Psoas muscle (tissue), 7 donors: ENCODE measurements at regions not wholly inside any gene's neighbourhood (a gene's known extent, or its start where the extent isn't known, plus 50 kb on each side); places are given as distances from the start of the nearest gene placed in this dataset.

Experiments used
- ATAC-seq, 4 donors: fragments of 200-7000 bp; cut with Tn5 transposase; one replicate each; pipeline ENCODE4 v1.9.1; 2020; ENCODE audit warnings: moderate library complexity in 3 of 4, mild to moderate bottlenecking in 2 of 4
- DNase-seq, 2 donors: peaks; one replicate each; pipeline ENCODE4 v3.0.0-alpha.2; 2020
- H3K27ac ChIP-seq: fragments of 200-600 bp; one replicate; pipeline ENCODE4 v1.8.0; 2022
- H3K27me3 ChIP-seq, 3 donors: fragments of 200-600 bp in 1 of 3; one replicate each; pipeline versions ENCODE4 v1.6.1 to v1.8.0; 2013 to 2022; ENCODE audit warnings: low read length in 2 of 3, mild to moderate bottlenecking in 2 of 3, moderate library complexity in 1 of 3; ENCODE audit not compliant: insufficient read depth in 3 of 3
- H3K36me3 ChIP-seq, 2 donors: fragments of 200-600 bp in 1 of 2; one replicate each; pipeline versions ENCODE4 v1.6.1 to v1.8.0; 2013 to 2022; ENCODE audit warnings: low read depth in 1 of 2, mild to moderate bottlenecking in 1 of 2, moderate library complexity in 1 of 2; ENCODE audit not compliant: insufficient read depth in 1 of 2
- H3K4me1 ChIP-seq: fragments of 200-600 bp; one replicate; pipeline ENCODE4 v1.8.0; 2022
- H3K4me3 ChIP-seq: fragments of 200-600 bp; one replicate; pipeline ENCODE4 v1.8.0; 2022; ENCODE audit warnings: mild to moderate bottlenecking
- H3K9me3 ChIP-seq: fragments of 200-600 bp; one replicate; pipeline ENCODE4 v1.8.0; 2022
- WGBS, 3 donors: extraction: QIAGEN DNeasy Blood & Tissue Kit; methylation state at CpG; one replicate each; pipeline versions ENCODE4 v1.1.6 to v1.1.7; 2013; 5-methylcytosine and 5-hydroxymethylcytosine counted together
- intact Hi-C, 2 donors: fragments of 100-400 bp; cut with DNase I; formaldehyde crosslinking; loops; one replicate each; pipeline versions ENCODE4 v1.11.0 to v1.14.2; 2022
- TF ChIP-seq, protein P1 (sequence below): fragments of 200-600 bp; IDR thresholded peaks from one replicate; pipeline ENCODE4 v1.8.0; 2022; ENCODE audit warnings: antibody characterized with exemption
- donor health status: healthy with polysubstance abuse.
- donor health status: DM: no; HTN: no; CAD: no; lungs with moderate emphysema.
- donor health status: Bipolar disorder and iron deficiency.
- donor health status: healthy.
- donor health status: DM: yes; HTN: yes; CAD: no.
- donor health status: DM: no; HTN: no; CAD: no.
- donor health status: DM: yes; HTN: yes; CAD: no.

DNA sequence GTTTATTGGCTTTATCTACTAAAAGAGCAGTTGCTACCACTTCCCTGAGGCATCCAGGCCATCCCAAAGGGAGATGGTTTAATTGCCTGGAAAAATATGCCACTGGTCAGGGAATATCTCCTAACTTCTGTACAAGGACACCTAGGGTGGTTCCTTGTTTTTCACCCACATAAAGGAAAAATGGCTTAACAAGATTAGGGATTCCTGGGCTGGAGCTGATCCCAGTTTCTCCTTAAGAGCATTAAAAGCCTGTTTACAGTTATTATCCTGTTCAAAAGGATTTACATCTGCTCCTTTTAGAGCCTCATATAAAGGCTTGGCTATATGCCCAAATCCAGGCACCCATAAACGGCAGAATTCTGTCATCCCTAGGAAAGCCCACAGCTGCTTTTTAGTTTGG is 70.2 kb upstream of the WNT7A start:
- TF ChIP-seq, protein P1, sequence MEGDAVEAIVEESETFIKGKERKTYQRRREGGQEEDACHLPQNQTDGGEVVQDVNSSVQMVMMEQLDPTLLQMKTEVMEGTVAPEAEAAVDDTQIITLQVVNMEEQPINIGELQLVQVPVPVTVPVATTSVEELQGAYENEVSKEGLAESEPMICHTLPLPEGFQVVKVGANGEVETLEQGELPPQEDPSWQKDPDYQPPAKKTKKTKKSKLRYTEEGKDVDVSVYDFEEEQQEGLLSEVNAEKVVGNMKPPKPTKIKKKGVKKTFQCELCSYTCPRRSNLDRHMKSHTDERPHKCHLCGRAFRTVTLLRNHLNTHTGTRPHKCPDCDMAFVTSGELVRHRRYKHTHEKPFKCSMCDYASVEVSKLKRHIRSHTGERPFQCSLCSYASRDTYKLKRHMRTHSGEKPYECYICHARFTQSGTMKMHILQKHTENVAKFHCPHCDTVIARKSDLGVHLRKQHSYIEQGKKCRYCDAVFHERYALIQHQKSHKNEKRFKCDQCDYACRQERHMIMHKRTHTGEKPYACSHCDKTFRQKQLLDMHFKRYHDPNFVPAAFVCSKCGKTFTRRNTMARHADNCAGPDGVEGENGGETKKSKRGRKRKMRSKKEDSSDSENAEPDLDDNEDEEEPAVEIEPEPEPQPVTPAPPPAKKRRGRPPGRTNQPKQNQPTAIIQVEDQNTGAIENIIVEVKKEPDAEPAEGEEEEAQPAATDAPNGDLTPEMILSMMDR, result no peak
- Histone ChIP-seq H3K4me1 (no peaks in the 10 kb centered on the region), H3K9me3 (peaks cover 8% of the 10 kb centered on the region), H3K27ac (no peak overlapping the region), H3K36me3 (no peaks in the 10 kb centered on the region), H3K4me3 (no peak overlapping the region), H3K27me3 (peaks cover 0 to 12% (median 2%) of the 10 kb centered on the region in 3 donors)
- 5 to 7% (median 6%) methylated on average over 1 of the region's 1 CpG for WGBS, 3 donors
- no peak for ATAC-seq
- intact Hi-C loops, result no loop called here
- no peak for DNase-seq

DNA sequence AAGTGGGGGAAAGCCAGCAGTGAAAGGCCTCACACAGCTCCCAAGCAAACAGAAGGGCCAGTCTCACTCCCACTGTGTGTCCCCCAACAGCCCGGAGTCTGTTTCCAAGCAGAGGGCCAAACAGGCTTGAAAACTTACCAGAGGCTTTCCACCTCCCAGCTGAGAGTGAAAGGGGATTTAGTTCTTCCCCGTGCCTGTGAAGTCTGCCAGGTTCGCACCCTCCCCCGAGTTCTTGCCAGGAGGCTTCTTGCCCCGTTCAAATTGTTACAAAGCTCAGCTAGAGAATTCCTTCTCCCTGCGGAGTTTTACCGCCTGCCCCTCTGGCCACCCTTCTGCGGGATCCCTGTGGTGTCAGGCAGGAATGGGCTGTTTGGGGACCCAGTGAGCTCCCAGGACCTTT is 68.0 kb upstream of the WNT7A start:
- TF ChIP-seq, protein P1, result no peak
- Histone ChIP-seq H3K4me1 (no peaks in the 10 kb centered on the region), H3K36me3 (no peaks in the 10 kb centered on the region), H3K27ac (no peak overlapping the region), H3K4me3 (no peak overlapping the region), H3K27me3 (peaks cover 0 to 8% (median 2%) of the 10 kb centered on the region in 3 donors), H3K9me3 (peaks cover 17% of the 10 kb centered on the region)
- 32 to 38% (median 35%) methylated on average over 8 of the region's 8 CpGs for WGBS, 3 donors
- ATAC-seq, result no peak
- DNase-seq, result no peak
- intact Hi-C loops, result no loop called here

DNA sequence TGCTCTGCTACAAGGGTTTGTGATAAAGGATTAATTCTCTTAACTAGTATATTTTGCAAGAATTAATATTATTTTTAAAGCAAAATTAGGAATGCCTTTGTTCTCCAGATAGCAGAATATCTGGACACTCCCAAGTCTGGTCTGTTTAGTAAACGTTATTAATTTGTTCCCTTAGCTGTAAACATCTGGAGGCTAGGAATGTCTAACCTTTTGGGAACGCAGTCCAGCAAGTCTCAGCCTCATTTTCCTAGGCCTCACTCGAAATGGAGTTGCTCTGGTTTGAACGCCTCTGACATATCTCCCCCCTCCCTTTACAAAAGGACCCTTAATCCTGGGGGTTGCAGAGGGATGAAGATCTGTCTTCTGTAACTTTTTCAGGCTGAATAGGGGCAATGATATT is 59.3 kb upstream of the WNT7A start:
- Histone ChIP-seq H3K36me3 (no peaks in the 10 kb centered on the region), H3K4me1 (no peaks in the 10 kb centered on the region), H3K27ac (no peak overlapping the region), H3K9me3 (peaks cover 8% of the 10 kb centered on the region), H3K27me3 (peaks cover 0 to 3% (median 2%) of the 10 kb centered on the region in 3 donors), H3K4me3 (no peak overlapping the region)
- DNase-seq (no peak), ATAC-seq (no peak)
- intact Hi-C loops, result no loop called here
- TF ChIP-seq, protein P1, result no peak
- WGBS, 3 donors, result 65 to 68% (median 67%) methylated on average over 4 of the region's 4 CpGs

DNA sequence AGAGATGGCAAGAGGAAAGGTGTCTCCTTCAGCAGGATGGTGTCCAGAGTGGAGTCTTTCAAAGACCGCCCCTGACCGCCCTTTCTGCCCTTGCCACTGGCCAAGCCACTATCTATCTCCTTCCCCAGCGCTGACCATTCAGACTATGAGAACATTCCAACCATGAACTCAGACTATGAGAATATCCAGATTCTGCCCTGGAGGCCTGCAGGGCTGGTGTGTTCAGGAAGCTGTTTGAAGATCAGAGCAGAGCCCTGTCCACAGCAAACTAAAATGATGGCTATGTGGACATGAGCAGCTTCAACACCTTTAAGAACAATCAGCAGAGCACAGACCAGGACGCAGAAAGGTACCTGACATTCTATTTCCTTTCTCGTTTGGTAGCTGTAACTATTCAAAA is 57.3 kb upstream of the WNT7A start:
- H3K4me3 ChIP-seq, result no peak overlapping the region
- TF ChIP-seq, protein P1, result no peak
- H3K4me1 ChIP-seq, result no peaks in the 10 kb centered on the region
- H3K27me3 ChIP-seq, result peaks cover 0 to 16% (median 13%) of the 10 kb centered on the region in 3 donors
- H3K27ac ChIP-seq, result no peak overlapping the region
- DNase-seq, result no peak
- 83 to 89% (median 88%) methylated on average over 5 of the region's 5 CpGs for WGBS, 3 donors
- intact Hi-C loops, result no loop called here
- no peak for ATAC-seq
- H3K9me3 ChIP-seq, result no peaks in the 10 kb centered on the region
- H3K36me3 ChIP-seq, result no peaks in the 10 kb centered on the region

DNA sequence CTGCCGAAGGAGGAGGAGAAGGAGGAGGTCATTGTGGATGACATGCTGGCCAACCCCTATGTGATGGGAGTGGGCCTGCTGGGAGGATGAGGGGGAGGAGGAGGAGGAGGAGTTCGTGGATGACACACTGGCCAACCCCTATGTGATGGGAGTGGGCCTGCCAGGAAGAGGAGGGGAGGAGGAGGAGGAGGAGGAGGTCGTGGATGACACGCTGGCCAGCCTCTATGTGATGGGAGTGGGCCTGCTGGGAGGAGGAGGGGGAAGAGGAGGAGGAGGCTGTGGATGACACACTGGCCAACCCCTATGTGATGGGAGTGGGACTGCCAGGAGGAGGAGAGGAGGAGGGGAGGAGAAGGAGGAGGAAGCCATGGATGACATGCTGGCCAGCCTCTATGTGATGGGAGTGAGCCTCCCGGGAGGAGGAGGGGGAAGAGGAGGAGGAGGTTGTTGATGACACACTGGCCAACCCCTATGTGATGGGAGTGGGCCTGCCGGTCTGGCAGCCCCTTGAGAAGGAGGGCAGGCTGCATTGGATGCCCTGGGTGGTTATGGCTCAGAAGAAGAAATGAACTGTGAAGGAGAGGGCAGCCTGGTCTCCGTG is 55.7 kb upstream of the WNT7A start:
- Histone ChIP-seq H3K9me3 (no peaks in the 10 kb centered on the region), H3K4me3 (no peak overlapping the region), H3K36me3 (no peaks in the 10 kb centered on the region), H3K27ac (no peak overlapping the region), H3K4me1 (no peaks in the 10 kb centered on the region), H3K27me3 (peaks cover 0 to 27% (median 17%) of the 10 kb centered on the region in 3 donors)
- 60 to 65% (median 63%) methylated on average over 7 of the region's 7 CpGs for WGBS, 3 donors
- TF ChIP-seq, protein P1, result no peak
- DNase-seq (no peak), ATAC-seq (no peak)
- intact Hi-C loops, result no loop called here
